ENCODE measurements at regions not wholly inside any gene's neighbourhood (a gene's known extent, or its start where the extent isn't known, plus 50 kb on each side); places are given as distances from the start of the nearest gene placed in this dataset.
A peak's percentile ranks its signal among the peaks of the same experiment; 100 is the strongest.

GRCh38 chr2:193350509-193350908 is 1155.8 kb upstream of the TMEFF2 start:
- H3K9me3 ChIP-seq = no peaks in the 10 kb centered on the region
- no peaks in the 10 kb centered on the region for H3K36me3 ChIP-seq
- H3K27me3 ChIP-seq = no peaks in the 10 kb centered on the region
- no peak for TF ChIP-seq CTCF (IDR thresholded peaks at IDR 0.05)
- intact Hi-C loops (cut with DNase I) = no loop called here
- WGBS, 2 donors = 80% methylated on average over 2 of the region's 2 CpGs
- H3K4me3 ChIP-seq = no peak overlapping the region
- FAIRE-seq = no peak
- DNase-seq = no peak
- ATAC-seq = no peak
- no peak overlapping the region for H3K27ac ChIP-seq
- no peaks in the 10 kb centered on the region for H3K4me1 ChIP-seq

GRCh38 chr2:193349642-193350041 is 1154.9 kb upstream of the TMEFF2 start:
- TF ChIP-seq CTCF (IDR thresholded peaks at IDR 0.05) = no peak
- WGBS, 2 donors = 86 to 90% methylated on average over 1 of the region's 1 CpG
- Histone ChIP-seq H3K4me3 (no peak overlapping the region), H3K4me1 (no peaks in the 10 kb centered on the region), H3K27ac (no peak overlapping the region), H3K36me3 (no peaks in the 10 kb centered on the region), H3K27me3 (no peaks in the 10 kb centered on the region), H3K9me3 (no peaks in the 10 kb centered on the region)
- DNase-seq = no peak
- FAIRE-seq = no peak
- intact Hi-C loops (cut with DNase I) = no loop called here
- no peak for ATAC-seq

- no peak overlapping the region for H3K27ac ChIP-seq
- peak overlapping the region in 1 of 4 donors; percentile 28 for H3K4me3 ChIP-seq
- no peak for TF ChIP-seq CTCF (IDR thresholded peaks at IDR 0.05)
- DNase-seq (no peak), ATAC-seq (no peak), FAIRE-seq (no peak)
- H3K9me3 ChIP-seq = no peaks in the 10 kb centered on the region
- H3K27me3 ChIP-seq = no peaks in the 10 kb centered on the region
- H3K36me3 ChIP-seq = no peaks in the 10 kb centered on the region
- H3K4me1 ChIP-seq = no peaks in the 10 kb centered on the region
- 84 to 89% methylated on average over 2 of the region's 2 CpGs for WGBS, 2 donors
- intact Hi-C loops (cut with DNase I) = no loop called here
Measured at GRCh38 chr2:193348055-193348454, 1153.3 kb upstream of the TMEFF2 start.

- ATAC-seq = no peak
- Histone ChIP-seq H3K4me1 (no peaks in the 10 kb centered on the region), H3K27me3 (no peaks in the 10 kb centered on the region), H3K9me3 (no peaks in the 10 kb centered on the region), H3K36me3 (no peaks in the 10 kb centered on the region), H3K27ac (no peak overlapping the region), H3K4me3 (no peak overlapping the region)
- no peak for DNase-seq
- no peak for FAIRE-seq
- intact Hi-C loops (cut with DNase I) = no loop called here
- WGBS, 2 donors = 50 to 74% methylated on average over 1 of the region's 1 CpG
- TF ChIP-seq CTCF (IDR thresholded peaks at IDR 0.05) = no peak
Measured at GRCh38 chr2:193336781-193337180, 1142.0 kb upstream of the TMEFF2 start.

GRCh38 chr2:193334401-193334800 is 1139.7 kb upstream of the TMEFF2 start:
- FAIRE-seq (peak; percentile 65), DNase-seq (no peak), ATAC-seq (no peak)
- 61 to 80% methylated on average over 1 of the region's 1 CpG for WGBS, 2 donors
- no peaks in the 10 kb centered on the region for H3K4me1 ChIP-seq
- no peaks in the 10 kb centered on the region for H3K36me3 ChIP-seq
- H3K27me3 ChIP-seq = no peaks in the 10 kb centered on the region
- H3K9me3 ChIP-seq = no peaks in the 10 kb centered on the region
- intact Hi-C loops (cut with DNase I) = no loop called here
- no peak overlapping the region for H3K27ac ChIP-seq
- H3K4me3 ChIP-seq = no peak overlapping the region
- no peak for TF ChIP-seq CTCF (IDR thresholded peaks at IDR 0.05)
